ENCODE measurements at regions not wholly inside any gene's neighbourhood (a gene's known extent, or its start where the extent isn't known, plus 50 kb on each side); places are given as distances from the start of the nearest gene placed in this dataset.

DNA sequence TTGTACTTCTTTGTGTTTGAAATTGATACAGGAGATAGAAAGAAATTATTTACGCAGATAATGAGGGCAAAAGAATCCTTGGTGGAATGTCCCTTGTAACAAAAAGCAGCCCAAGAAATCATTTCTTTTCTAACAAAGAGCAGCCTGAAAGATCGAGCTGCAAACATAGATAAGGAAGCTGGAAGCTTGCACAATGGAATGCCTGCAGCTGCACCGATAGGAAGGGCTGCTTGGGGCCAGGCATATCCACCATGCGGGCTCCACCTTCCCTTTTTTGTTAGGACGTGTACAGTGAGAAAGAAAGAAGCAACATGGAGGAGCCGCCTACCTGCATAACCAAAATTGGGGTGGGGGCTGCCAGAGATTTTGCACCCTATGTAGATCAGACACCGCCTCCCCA lies 568.7 kb downstream of the METTL4 start:
- Mint-ChIP-seq H3K9me3 (no peaks in the 10 kb centered on the region), H3K27me3 (no peaks in the 10 kb centered on the region), H3K4me3 (no peak overlapping the region), H3K4me1 (no peaks in the 10 kb centered on the region), H3K27ac (no peak overlapping the region), H3K36me3 (ENCODE audit: low read depth) (no peaks in the 10 kb centered on the region)
- no peak for DNase-seq
- no peak for ATAC-seq

DNA sequence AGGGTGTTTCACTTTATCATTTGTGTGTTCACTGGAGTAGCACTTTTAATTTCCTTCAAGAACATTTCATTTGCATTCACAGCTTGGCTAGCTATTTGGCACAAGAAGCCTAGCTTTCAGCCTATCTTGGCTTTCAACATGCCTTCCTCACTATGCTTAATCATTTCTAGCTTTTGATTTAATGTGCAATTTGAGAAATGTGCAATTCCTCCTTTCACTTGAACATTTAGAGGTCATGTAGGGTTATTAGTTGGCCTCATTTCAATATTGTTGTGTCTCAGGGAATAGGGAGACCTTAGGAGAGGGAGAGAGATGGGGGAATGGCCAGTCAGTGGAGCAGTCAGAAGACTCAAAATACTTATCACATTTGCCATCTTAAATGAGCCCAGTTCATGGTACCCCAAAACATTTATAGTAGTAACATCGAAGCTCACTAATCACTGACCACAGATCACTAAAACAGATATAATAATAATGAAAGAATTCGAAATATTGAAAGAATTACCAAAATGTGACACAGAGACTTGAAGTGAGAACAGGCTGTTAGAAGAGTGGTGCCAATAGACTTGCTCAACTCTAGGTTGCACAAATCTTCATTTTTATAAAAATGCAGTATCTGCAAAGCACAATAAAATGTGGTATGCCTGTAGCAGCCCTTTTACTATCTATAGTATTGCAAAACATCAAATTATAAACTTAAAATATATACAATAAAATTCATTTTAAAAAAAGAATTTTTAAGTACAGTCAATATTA lies 561.2 kb downstream of the METTL4 start:
- Mint-ChIP-seq H3K9me3 (no peaks in the 10 kb centered on the region), H3K4me1 (no peaks in the 10 kb centered on the region), H3K36me3 (ENCODE audit: low read depth) (no peaks in the 10 kb centered on the region), H3K4me3 (no peak overlapping the region), H3K27ac (no peak overlapping the region), H3K27me3 (no peaks in the 10 kb centered on the region)
- ATAC-seq (no peak), DNase-seq (no peak)

DNA sequence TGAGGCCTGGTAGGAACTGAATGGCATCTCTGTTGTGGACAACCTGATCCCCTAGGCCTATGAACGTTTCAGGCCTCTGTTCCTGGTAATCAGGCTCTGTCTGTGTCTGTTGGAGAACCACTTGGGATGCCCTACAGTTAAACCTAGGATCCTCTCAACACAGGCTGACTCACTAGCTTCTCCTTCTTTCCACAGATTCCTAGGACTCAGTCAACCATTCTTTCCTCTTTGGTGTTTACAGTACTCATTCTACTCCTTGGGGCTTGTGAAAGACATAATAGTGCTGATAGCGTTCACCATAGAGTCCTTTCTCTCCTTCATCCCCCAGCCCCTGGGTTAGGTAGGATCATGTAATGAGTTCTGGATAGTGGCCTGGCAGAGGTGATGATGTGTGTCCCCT lies 544.3 kb downstream of the METTL4 start:
- DNase-seq (no peak), ATAC-seq (no peak)
- no peaks in the 10 kb centered on the region for H3K27me3 Mint-ChIP-seq
- no peak overlapping the region for H3K4me3 Mint-ChIP-seq
- no peaks in the 10 kb centered on the region for H3K36me3 Mint-ChIP-seq (ENCODE audit: low read depth)
- peaks cover 3% of the 10 kb centered on the region for H3K4me1 Mint-ChIP-seq
- H3K27ac Mint-ChIP-seq = no peak overlapping the region
- H3K9me3 Mint-ChIP-seq = peaks cover 3% of the 10 kb centered on the region

DNA sequence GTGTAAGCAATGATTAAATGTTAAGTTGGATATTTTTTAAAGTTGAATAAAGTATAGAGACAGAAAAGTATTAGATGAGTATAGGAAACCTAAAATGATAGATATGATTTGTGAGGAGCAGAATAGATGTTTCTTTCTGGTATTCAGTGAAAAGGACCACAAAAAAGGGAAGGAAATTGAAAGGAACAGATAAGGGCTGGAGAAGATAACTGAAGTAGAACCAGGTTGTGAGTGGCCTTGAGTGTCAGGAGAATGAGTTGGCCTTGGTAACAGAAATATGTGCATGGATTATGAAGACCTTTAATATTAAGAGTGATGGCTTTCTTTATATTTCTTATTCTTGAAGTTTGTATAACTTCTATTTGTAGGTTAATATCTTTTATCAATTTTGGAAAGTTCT lies 543.5 kb downstream of the METTL4 start:
- Mint-ChIP-seq H3K36me3 (ENCODE audit: low read depth) (no peaks in the 10 kb centered on the region), H3K27ac (no peak overlapping the region), H3K4me3 (no peak overlapping the region), H3K9me3 (peaks cover 3% of the 10 kb centered on the region), H3K27me3 (no peaks in the 10 kb centered on the region), H3K4me1 (peaks cover 3% of the 10 kb centered on the region)
- DNase-seq (no peak), ATAC-seq (no peak)

DNA sequence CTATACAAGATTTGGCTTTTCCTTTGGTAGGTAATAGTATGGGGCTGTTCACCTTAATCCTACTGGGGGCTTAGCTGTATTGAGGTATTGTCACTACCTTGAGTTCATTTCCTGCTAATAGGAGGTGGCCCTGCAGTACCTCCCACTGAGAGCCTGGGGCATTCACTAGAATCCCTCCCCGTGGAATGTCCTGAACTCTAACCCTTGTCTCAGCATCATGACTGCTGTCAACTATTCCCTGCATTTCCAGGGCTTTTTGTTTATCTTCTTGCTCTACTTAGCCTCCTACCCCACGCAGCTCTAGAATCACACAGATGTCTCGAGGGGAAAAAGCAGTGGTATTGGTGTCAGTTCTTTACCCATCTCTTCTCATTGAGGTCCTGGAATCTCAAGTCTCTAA lies 542.3 kb downstream of the METTL4 start:
- Mint-ChIP-seq H3K36me3 (ENCODE audit: low read depth) (no peaks in the 10 kb centered on the region), H3K27me3 (no peaks in the 10 kb centered on the region), H3K27ac (no peak overlapping the region), H3K4me1 (peaks cover 3% of the 10 kb centered on the region), H3K4me3 (no peak overlapping the region), H3K9me3 (peaks cover 3% of the 10 kb centered on the region)
- ATAC-seq (no peak), DNase-seq (no peak)

DNA sequence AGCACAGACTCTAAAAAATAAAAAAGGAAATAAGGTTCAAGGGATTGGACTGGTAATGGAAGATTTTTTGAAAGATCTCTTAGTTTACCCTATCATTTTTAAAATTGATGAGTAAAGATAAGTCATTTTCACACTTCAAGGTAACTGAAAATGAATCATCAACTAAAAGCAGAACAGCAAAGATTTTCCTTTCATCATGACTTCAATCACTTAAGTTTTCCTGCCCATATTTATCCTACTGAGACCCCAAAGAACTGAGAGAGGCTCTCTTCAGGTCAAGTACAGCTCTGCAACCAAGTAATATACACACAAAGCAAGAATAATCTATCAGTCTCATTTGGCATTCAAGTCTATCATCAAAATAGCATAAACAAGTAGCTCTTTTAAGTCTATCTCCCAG lies 540.7 kb downstream of the METTL4 start:
- Mint-ChIP-seq H3K4me3 (no peak overlapping the region), H3K36me3 (ENCODE audit: low read depth) (no peaks in the 10 kb centered on the region), H3K27ac (no peak overlapping the region), H3K4me1 (peaks cover 3% of the 10 kb centered on the region), H3K9me3 (peaks cover 3% of the 10 kb centered on the region), H3K27me3 (no peaks in the 10 kb centered on the region)
- ATAC-seq (peak; percentile 65), DNase-seq (no peak)

DNA sequence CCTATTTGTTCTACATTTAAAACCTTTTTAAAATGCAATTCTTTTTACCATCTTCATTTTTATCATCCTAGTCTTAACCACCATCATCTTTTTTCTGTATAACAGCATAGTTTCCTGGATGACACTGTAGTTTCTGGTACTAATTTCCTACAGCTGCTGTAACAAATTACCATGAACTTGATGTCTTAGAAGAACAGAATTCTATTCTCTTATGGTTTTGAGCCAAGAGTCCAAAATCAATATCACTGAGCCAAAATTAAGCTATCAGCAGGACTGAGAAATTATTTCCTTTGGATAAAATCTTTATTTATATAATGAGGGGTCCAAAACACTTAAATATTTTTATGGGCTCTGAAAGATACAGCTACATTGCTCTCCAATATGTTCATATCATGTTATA lies 539.3 kb downstream of the METTL4 start:
- ATAC-seq (no peak), DNase-seq (no peak)
- Mint-ChIP-seq H3K27me3 (no peaks in the 10 kb centered on the region), H3K9me3 (peaks cover 3% of the 10 kb centered on the region), H3K4me3 (no peak overlapping the region), H3K4me1 (peaks cover 3% of the 10 kb centered on the region), H3K36me3 (ENCODE audit: low read depth) (no peaks in the 10 kb centered on the region), H3K27ac (no peak overlapping the region)

DNA sequence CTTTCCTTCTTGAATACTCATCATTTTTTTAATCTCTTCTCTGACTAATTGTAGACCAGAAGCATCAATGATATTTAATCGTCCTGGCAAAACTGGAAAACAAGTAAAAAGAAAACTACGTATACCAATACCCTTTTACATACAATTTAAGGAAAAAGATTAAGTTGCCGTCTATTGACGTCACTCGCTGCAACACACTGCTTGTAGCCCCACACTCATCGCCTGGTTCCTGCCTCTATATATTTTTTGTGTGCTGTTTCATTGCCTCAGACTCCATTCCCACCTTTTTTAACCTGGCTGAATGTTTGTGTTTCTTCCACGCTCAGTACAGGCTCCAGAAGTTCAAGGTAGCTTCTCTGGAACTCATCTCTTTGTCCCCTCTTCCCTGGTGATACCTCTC lies 536.2 kb downstream of the METTL4 start:
- no peak overlapping the region for H3K27ac Mint-ChIP-seq
- ATAC-seq (no peak), DNase-seq (no peak)
- H3K27me3 Mint-ChIP-seq = no peaks in the 10 kb centered on the region
- peaks cover 3% of the 10 kb centered on the region for H3K4me1 Mint-ChIP-seq
- no peaks in the 10 kb centered on the region for H3K9me3 Mint-ChIP-seq
- H3K4me3 Mint-ChIP-seq = no peak overlapping the region
- H3K36me3 Mint-ChIP-seq (ENCODE audit: low read depth) = no peaks in the 10 kb centered on the region

DNA sequence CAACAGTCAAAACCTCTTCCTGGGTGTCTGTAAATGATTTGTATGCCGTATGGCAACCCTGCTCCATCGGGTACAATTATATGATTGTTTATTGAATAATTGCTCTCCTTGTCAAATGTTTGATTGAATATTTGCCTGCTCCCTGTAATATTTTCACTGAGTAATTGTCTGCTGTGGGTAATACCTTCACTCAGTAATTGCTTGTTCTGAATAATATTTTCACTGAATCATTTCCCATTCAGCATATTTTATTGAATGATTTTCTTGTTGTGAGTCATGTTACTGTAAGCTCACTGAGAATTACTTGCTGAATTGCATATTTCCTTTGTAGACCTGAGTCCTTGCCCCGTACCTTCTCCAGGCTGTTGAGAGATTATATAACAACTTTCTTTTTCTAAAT lies 535.2 kb downstream of the METTL4 start:
- H3K36me3 Mint-ChIP-seq (ENCODE audit: low read depth) = no peaks in the 10 kb centered on the region
- no peaks in the 10 kb centered on the region for H3K9me3 Mint-ChIP-seq
- no peak overlapping the region for H3K4me3 Mint-ChIP-seq
- no peak for DNase-seq
- H3K4me1 Mint-ChIP-seq = no peaks in the 10 kb centered on the region
- ATAC-seq = no peak
- no peaks in the 10 kb centered on the region for H3K27me3 Mint-ChIP-seq
- no peak overlapping the region for H3K27ac Mint-ChIP-seq

DNA sequence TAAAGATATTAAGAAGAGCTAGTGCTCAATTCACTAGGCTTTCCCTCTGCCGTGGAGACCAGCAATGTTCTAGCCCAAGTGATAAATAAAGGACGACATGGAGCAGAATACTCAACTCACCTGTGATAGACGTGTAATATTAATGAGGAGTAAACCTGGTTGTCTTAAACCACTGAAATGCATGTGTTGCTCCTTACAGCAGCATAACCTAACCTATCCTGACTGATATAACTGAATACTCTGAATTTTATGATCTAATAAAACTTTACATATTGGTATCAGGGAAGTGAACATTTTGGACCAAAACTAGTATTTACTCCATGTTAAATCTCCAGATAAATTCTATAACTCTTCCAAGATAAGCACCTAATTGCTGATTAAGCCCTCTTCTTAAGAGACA lies 531.0 kb downstream of the METTL4 start:
- no peak overlapping the region for H3K4me3 Mint-ChIP-seq

DNA sequence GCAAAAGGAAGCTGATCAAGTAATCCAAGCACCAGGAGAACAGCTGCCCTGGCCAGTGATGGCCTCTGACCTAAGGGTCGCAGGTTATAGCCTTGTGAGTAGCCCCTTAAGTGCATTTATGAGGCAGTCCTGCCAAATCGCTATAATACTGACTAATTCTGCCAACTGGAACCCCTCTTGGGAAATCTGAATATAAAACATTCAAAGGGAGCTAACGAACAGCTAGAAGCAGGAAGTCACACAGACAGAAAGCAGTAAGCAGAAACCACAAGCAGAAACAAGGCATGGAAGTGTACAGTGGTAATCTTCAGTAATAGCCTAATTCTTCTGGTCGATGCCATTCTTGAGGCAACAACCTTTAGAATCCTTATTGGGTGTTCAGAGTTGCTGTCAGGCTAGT lies 521.3 kb downstream of the METTL4 start:
- DNase-seq = no peak
- Mint-ChIP-seq H3K27me3 (no peaks in the 10 kb centered on the region), H3K4me1 (peaks cover 3% of the 10 kb centered on the region), H3K4me3 (no peak overlapping the region), H3K9me3 (peaks cover 4% of the 10 kb centered on the region), H3K36me3 (ENCODE audit: low read depth) (no peaks in the 10 kb centered on the region), H3K27ac (no peak overlapping the region)
- no peak for ATAC-seq

More for the DNA sequence above, 531.0 kb downstream of the METTL4 start:
- Mint-ChIP-seq H3K4me1 (no peaks in the 10 kb centered on the region), H3K27ac (no peak overlapping the region), H3K27me3 (no peaks in the 10 kb centered on the region), H3K9me3 (no peaks in the 10 kb centered on the region), H3K36me3 (ENCODE audit: low read depth) (no peaks in the 10 kb centered on the region)
- no peak for ATAC-seq
- no peak for DNase-seq

DNA sequence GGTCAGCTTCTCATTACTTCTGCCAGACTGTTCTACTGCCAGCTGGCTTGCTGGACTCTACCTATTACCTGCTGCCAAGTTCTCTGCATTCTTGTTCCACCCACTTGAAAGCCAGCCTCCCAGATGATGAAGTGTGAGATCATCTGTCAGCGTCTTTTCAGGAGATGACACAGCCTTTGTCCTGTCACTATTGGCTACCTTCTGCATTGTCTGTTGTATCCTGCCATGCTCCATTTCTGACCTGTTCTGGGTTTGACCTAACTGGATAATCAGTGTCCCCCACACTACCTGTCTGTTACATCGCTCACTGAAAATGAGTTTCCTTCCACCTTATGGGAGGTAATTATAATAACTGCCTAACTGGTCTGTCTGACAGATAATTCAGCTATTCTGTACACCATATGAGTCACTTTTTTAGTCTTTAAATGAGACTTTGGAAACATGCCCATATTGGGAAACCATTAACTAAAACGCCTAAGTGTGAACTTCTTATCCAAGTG lies 520.6 kb downstream of the METTL4 start:
- Mint-ChIP-seq H3K9me3 (no peaks in the 10 kb centered on the region), H3K27me3 (no peaks in the 10 kb centered on the region), H3K4me3 (no peak overlapping the region), H3K36me3 (ENCODE audit: low read depth) (no peaks in the 10 kb centered on the region), H3K4me1 (peaks cover 3% of the 10 kb centered on the region), H3K27ac (no peak overlapping the region)
- DNase-seq = no peak
- ATAC-seq = no peak

DNA sequence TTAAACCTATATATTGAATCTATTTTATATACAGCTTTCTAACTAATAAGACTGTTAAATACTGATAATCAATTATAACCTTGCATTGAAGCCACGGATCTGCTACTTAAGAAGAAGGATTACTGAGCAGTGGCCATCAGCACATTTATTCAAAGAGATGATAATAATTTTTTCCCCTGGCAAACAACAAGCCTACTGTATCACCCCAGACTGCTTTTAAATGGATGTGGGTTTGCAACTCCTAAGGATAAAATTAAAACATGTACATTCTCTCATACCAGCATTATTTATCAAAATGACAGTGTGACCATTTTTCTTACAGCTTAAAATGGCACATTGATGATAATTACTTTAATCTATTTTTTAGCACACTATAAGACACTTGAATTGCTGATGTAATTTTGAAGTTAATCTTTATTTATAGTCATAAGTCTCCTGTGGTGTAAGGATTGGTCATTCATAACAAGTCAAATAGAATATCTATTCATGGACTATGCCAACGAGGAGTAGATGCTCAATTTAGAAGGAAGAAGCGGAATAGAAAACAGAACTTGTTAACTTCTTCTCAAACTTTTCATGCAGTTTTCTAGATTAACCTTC lies 517.7 kb downstream of the METTL4 start:
- Mint-ChIP-seq H3K4me3 (no peak overlapping the region), H3K27ac (no peak overlapping the region), H3K27me3 (no peaks in the 10 kb centered on the region), H3K9me3 (no peaks in the 10 kb centered on the region), H3K4me1 (peaks cover 3% of the 10 kb centered on the region), H3K36me3 (ENCODE audit: low read depth) (no peaks in the 10 kb centered on the region)
- DNase-seq (no peak), ATAC-seq (no peak)

DNA sequence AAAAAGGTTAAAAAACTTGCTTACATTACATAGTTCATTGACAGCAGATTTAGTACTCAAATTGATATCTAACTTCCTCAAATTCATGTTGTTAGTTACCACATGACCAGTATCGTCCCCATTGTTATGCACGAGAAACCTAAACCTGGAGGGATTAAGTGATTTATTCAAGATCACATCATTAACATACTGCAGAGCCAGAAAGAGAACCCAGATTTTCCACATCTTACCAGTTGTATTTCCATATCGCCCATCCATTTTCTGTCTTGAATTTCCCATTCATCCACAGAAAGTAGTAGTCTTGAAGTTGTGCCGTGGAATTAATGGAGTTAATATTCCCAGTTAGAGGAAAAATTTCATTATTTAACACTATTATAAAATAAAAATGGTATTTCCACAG lies 512.0 kb downstream of the METTL4 start:
- ATAC-seq (no peak), DNase-seq (no peak)
- no peak overlapping the region for H3K27ac Mint-ChIP-seq
- H3K27me3 Mint-ChIP-seq = peaks cover 2% of the 10 kb centered on the region
- H3K4me1 Mint-ChIP-seq = no peaks in the 10 kb centered on the region
- H3K9me3 Mint-ChIP-seq = peaks cover 12% of the 10 kb centered on the region
- no peak overlapping the region for H3K4me3 Mint-ChIP-seq
- no peaks in the 10 kb centered on the region for H3K36me3 Mint-ChIP-seq (ENCODE audit: low read depth)

DNA sequence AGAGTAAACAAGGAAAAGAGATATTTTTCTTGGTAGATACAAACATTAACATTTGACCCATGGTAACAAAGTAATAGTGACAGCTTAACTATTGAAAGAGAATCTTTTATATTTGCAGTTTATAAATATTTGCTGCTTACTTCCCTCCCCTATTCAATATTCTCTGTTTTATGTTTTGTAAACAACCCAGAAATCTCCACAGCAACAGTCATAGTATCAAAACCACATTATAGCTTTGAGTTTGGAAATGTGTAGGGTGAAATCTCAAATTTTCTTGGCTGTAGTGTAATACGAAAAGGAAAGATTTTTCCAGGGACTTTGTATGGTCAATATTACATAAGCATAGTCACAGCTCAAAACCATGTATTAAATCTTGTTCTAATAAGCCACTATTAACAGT lies 511.2 kb downstream of the METTL4 start:
- Mint-ChIP-seq H3K9me3 (peaks cover 15% of the 10 kb centered on the region), H3K27me3 (peaks cover 2% of the 10 kb centered on the region)
- ATAC-seq = no peak

More for the DNA sequence above, 511.2 kb downstream of the METTL4 start:
- no peak for DNase-seq
- no peak overlapping the region for H3K4me3 Mint-ChIP-seq
- H3K36me3 Mint-ChIP-seq (ENCODE audit: low read depth) = no peaks in the 10 kb centered on the region
- H3K4me1 Mint-ChIP-seq = no peaks in the 10 kb centered on the region
- no peak overlapping the region for H3K27ac Mint-ChIP-seq

All from activated naive CD8-positive, alpha-beta T cell treated with anti-CD3 and anti-CD28 coated beads, Interleukin-2, amount 50 U/mL, for 24 hours (primary cell).